Upper lobe of right lung (tissue), 1 donor: ENCODE measurements at regions not wholly inside any gene's neighbourhood (a gene's known extent, or its start where the extent isn't known, plus 50 kb on each side); places are given as distances from the start of the nearest gene placed in this dataset.

Source experiments
- ATAC-seq: fragments of 200-7000 bp; cut with Tn5 transposase; one replicate; pipeline ENCODE4 v1.9.1; 2020; ENCODE audit warnings: mild to moderate bottlenecking, moderate library complexity
- DNase-seq: peaks from one replicate; pipeline ENCODE4 v3.0.0-alpha.2; 2020
- H3K27ac ChIP-seq: fragments of 200-600 bp; one replicate; pipeline ENCODE4 v1.8.0; 2022
- H3K27me3 ChIP-seq: fragments of 200-600 bp; one replicate; pipeline ENCODE4 v1.8.0; 2022; ENCODE audit warnings: mild to moderate bottlenecking
- H3K36me3 ChIP-seq: fragments of 200-600 bp; one replicate; pipeline ENCODE4 v1.8.0; 2022
- H3K4me1 ChIP-seq: fragments of 200-600 bp; one replicate; pipeline ENCODE4 v1.8.0; 2022
- H3K4me3 ChIP-seq: fragments of 200-600 bp; one replicate; pipeline ENCODE4 v1.8.0; 2022; ENCODE audit warnings: mild to moderate bottlenecking
- H3K9me3 ChIP-seq: fragments of 200-600 bp; one replicate; pipeline ENCODE4 v1.8.0; 2022
- intact Hi-C: fragments of 100-400 bp; cut with DNase I; formaldehyde crosslinking; loops from one replicate; pipeline ENCODE4 v1.11.0; 2022
- TF ChIP-seq, protein P1 (sequence below): fragments of 200-600 bp; IDR thresholded peaks from one replicate; pipeline ENCODE4 v1.8.0; 2022; ENCODE audit warnings: antibody characterized with exemption
- donor health status: DM: no; HTN: yes; CAD: no; lungs with severe emphysema.

DNA sequence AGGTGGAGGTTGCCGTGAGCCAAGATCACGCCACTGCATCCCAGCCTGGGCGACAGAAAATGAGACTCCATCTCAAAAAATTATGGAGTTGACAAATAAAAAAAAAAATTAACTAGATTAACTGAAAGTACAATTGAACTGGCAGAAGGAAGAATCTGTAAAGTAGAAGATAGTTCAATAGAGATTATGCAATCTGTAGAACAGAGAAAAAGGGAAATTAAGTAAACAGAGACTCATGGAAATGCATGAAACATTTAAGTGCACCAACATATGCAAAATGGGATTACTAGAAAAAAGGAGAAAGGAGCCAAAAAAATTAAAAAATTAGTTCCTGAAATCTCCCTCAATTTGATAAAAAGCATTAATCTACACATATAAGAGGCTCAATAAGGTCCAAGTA, 188.8 kb upstream of the KHDRBS2 start:
- Histone ChIP-seq H3K4me3 (no peak overlapping the region), H3K9me3 (no peaks in the 10 kb centered on the region), H3K27ac (no peak overlapping the region), H3K4me1 (no peaks in the 10 kb centered on the region), H3K36me3 (no peaks in the 10 kb centered on the region), H3K27me3 (no peaks in the 10 kb centered on the region)
- DNase-seq (no peak), ATAC-seq (no peak)
- intact Hi-C loops: no loop called here
- TF ChIP-seq, protein P1, sequence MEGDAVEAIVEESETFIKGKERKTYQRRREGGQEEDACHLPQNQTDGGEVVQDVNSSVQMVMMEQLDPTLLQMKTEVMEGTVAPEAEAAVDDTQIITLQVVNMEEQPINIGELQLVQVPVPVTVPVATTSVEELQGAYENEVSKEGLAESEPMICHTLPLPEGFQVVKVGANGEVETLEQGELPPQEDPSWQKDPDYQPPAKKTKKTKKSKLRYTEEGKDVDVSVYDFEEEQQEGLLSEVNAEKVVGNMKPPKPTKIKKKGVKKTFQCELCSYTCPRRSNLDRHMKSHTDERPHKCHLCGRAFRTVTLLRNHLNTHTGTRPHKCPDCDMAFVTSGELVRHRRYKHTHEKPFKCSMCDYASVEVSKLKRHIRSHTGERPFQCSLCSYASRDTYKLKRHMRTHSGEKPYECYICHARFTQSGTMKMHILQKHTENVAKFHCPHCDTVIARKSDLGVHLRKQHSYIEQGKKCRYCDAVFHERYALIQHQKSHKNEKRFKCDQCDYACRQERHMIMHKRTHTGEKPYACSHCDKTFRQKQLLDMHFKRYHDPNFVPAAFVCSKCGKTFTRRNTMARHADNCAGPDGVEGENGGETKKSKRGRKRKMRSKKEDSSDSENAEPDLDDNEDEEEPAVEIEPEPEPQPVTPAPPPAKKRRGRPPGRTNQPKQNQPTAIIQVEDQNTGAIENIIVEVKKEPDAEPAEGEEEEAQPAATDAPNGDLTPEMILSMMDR: no peak

- DNase-seq (no peak), ATAC-seq (no peak)
- Histone ChIP-seq H3K4me1 (no peaks in the 10 kb centered on the region), H3K27me3 (no peaks in the 10 kb centered on the region), H3K4me3 (no peak overlapping the region), H3K9me3 (no peaks in the 10 kb centered on the region), H3K27ac (no peak overlapping the region), H3K36me3 (no peaks in the 10 kb centered on the region)
- TF ChIP-seq, protein P1: no peak
- intact Hi-C loops: no loop called here
These were observed 180.6 kb upstream of the KHDRBS2 start for GRCh38 chr6:62466607-62467006.

DNA sequence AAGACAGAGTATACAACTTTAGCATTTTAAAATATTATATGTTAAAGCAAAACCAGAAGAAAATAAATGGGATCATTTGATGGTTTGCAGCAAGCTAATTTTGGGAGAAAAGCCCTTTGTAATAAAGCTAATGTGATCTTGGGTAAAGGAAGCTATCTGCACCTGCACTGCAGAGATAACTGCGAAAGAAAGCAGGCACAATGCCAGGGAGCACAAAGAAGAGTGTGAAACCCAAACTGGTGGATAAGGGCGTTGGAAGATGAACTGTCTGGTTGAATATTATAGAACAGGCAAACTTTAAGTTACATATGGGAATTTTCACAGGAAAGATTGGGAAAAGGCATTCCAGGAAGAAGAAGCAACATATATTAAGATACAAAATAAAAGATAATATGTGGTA, 179.2 kb upstream of the KHDRBS2 start:
- H3K4me3 ChIP-seq: no peak overlapping the region
- H3K27ac ChIP-seq: no peak overlapping the region
- DNase-seq: no peak
- H3K36me3 ChIP-seq: no peaks in the 10 kb centered on the region
- no peak for ATAC-seq
- H3K9me3 ChIP-seq: no peaks in the 10 kb centered on the region
- intact Hi-C loops: no loop called here
- H3K4me1 ChIP-seq: no peaks in the 10 kb centered on the region
- TF ChIP-seq, protein P1: no peak
- H3K27me3 ChIP-seq: no peaks in the 10 kb centered on the region

DNA sequence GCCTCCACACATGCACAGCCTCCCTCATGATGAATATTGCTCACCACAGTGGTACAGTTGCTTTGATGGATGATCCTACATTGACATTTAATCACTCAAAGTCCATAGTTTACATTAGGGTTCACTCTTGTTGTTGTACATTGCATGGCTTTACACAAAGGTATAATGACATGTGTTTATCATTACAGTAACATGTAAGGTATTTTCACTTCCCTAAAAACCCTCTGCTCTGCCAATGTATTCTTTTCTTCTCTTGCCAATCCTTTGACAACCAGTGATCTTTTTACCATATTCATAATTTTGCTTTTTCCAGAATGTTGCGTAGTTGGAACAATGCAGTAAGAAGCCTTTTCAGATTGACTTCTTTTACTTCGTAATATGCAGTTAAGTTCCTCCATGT, 166.6 kb upstream of the KHDRBS2 start:
- TF ChIP-seq, protein P1: no peak
- ATAC-seq: no peak
- intact Hi-C loops: no loop called here
- DNase-seq: no peak
- Histone ChIP-seq H3K4me3 (no peak overlapping the region), H3K36me3 (no peaks in the 10 kb centered on the region), H3K27ac (no peak overlapping the region), H3K4me1 (no peaks in the 10 kb centered on the region), H3K27me3 (no peaks in the 10 kb centered on the region), H3K9me3 (no peaks in the 10 kb centered on the region)

DNA sequence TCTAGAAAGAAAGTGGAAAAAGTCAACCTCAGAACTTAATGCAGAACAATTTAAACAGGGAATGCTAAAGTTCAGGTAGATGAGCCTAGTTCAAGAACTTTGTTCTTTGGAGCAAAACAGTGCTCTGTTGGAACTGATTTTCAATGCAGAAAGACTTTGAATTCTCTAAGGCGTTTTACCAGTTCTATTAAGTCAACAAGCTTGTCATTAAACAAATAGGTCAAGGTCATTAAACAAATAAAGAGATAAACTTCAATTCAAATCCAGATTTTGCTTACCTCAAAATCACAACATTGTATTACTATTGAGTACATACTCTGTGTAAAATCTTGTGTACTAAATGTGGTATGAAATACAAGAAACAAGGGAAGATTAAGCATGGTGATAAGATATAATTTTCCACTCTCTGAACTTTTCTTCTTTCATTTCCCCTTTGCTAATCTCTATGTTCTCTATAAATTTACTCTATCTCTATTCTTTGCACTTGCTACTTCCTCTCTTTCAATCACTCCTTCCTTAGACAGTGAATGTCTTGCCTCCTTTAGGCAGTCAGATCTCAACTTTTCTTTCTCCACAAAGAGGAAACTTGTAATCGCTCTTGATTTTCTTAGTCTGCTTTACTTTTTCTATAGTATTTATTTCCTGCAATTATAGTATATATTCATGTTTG, 160.8 kb upstream of the KHDRBS2 start:
- ATAC-seq (no peak), DNase-seq (no peak)
- H3K36me3 ChIP-seq: no peaks in the 10 kb centered on the region
- H3K27me3 ChIP-seq: no peaks in the 10 kb centered on the region
- H3K9me3 ChIP-seq: no peaks in the 10 kb centered on the region
- no peak overlapping the region for H3K4me3 ChIP-seq
- no peak overlapping the region for H3K27ac ChIP-seq
- intact Hi-C loops: no loop called here
- TF ChIP-seq, protein P1: no peak
- no peaks in the 10 kb centered on the region for H3K4me1 ChIP-seq

GRCh38 chr6:62445521-62445920, 159.5 kb upstream of the KHDRBS2 start:
- ATAC-seq (no peak), DNase-seq (no peak)
- intact Hi-C loops: no loop called here
- TF ChIP-seq, protein P1: no peak
- H3K27ac ChIP-seq: no peak overlapping the region
- no peaks in the 10 kb centered on the region for H3K36me3 ChIP-seq
- no peaks in the 10 kb centered on the region for H3K4me1 ChIP-seq
- no peaks in the 10 kb centered on the region for H3K27me3 ChIP-seq
- H3K9me3 ChIP-seq: peaks cover 1% of the 10 kb centered on the region
- H3K4me3 ChIP-seq: no peak overlapping the region
